ENCODE measurements at regions not wholly inside any gene's neighbourhood (a gene's known extent, or its start where the extent isn't known, plus 50 kb on each side); places are given as distances from the start of the nearest gene placed in this dataset.

DNA sequence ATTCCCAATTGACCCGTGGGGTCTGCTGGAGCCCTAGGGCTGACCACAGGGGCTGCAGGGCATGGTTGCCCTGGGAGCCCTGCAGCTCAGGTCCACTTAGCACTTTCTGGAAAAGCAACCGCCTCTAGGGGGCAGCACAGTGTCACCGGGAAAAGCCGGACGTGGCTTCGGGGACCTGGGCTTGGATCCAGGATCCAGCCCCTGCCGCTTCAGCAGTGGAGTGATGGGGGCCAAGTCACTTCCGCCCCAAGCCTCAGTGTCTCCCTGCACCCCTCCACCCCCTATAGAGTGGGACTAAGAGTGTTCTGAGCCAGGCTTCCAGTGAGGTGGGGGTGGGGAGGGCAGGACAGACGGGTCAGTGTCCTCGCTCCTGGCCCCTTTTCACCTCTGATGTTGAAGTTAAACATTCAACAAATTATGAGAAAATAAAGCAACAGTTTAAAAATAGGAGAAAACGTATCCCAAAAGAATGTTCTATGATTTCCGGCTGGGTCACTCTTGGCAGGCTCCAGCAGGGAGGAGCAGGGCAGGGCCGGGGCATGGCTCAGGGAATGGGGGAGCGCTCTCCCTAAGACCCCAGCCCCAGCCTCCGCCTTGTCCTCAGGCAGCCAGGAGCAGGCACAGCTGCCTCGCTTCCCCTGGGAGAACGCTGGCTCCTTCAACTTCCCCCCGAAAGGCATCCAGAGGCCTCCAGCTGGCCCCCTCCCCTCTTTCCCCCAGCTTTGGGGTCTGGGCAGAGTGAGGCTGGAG lies 96.5 kb upstream of the FGF3 start:
- 0 out of 2 replicates have a peak, but pooled peaks cover 8% of the 10 kb centered on the region for H4K20me1 ChIP-seq (ENCODE audit: insufficient read depth, low read length)
- H3K79me2 ChIP-seq (ENCODE audit: insufficient read depth, low read length): no peaks in the 10 kb centered on the region
- 14% methylated on average over 6 of the region's 18 CpGs for WGBS (ENCODE audit: low lambda C conversion rate)
- no TSS peak for BruUV-seq (replicated peaks)
- in situ Hi-C loops (cut with HindIII; ENCODE audit: extremely low pct_ligation_motif_present, low pct_unique_long_range_greater_than_20kb) (no loop called here), intact Hi-C loops (cut with micrococcal nuclease; ENCODE audit: unreplicated experiment) (loop anchor here (1.0 kb wide), 1 partner anchor 276 kb away; no protein-coding TSS in a partner anchor)
- DNase-seq (ENCODE audit: low spot score): peak; percentile 41
- H3K4me2 ChIP-seq (ENCODE audit: low read depth, low read length): no peak overlapping the region
- H3K9me3 ChIP-seq (ENCODE audit: low read length): no peaks in the 10 kb centered on the region
- H3K4me3 ChIP-seq (replicated peaks in 1 of 3; ENCODE audit: insufficient read depth in 1 of 3, low read depth in 2 of 3, low read length in 3 of 3): no peak overlapping the region
- H3K9ac ChIP-seq (ENCODE audit: insufficient read depth, low read depth, low read length): no peak overlapping the region
- H3K27me3 ChIP-seq (ENCODE audit: control insufficient read depth in 1 of 2, insufficient read depth in 2 of 2, low read length in 2 of 2): peaks cover 1 to 23% of the 10 kb centered on the region in 2 experiments; a peak in 4 of 5 replicates
- no peaks in the 10 kb centered on the region for H3K4me1 ChIP-seq (ENCODE audit: insufficient read depth, low read length)
- no peak overlapping the region for H2AFZ ChIP-seq (ENCODE audit: low read length)
- no peaks in the 10 kb centered on the region for H3K36me3 ChIP-seq (replicated peaks in 1 of 2; ENCODE audit: control insufficient read depth in 1 of 2, insufficient read depth in 2 of 2, low read length in 2 of 2)
- FAIRE-seq: no peak
- no peak overlapping the region for H3K27ac ChIP-seq (ENCODE audit: extremely low read length, insufficient read depth, low read length)
- POLR2A ChIA-PET: no interaction called here
- CTCF ChIA-PET (ENCODE audit: low intra/inter-chr PET ratio, low total read pairs): interaction anchor here (0.8 to 2.2 kb wide), 4 partner anchors 167 to 280 kb away, joined by 4 to 11 read pairs (median 6); no protein-coding TSS in a partner anchor
- ATAC-seq: peak; percentile 59
- TF ChIP-seq KDM5A (IDR thresholded peaks at IDR 0.05; ENCODE audit: borderline replicate concordance, low read length) (no peak), SMC3 (IDR thresholded peaks at IDR 0.05; ENCODE audit: low read length) (peak; percentile 40; the same call in 1 of the 2 replicates), ZNF616 (CRISPR knock-in tag; IDR thresholded peaks at IDR 0.05; ENCODE audit: low read depth) (no peak), ZNF367 (CRISPR knock-in tag; IDR thresholded peaks at IDR 0.05; ENCODE audit: borderline replicate concordance) (no peak), RNF2 (conservative IDR thresholded peaks at IDR 0.05; ENCODE audit: low read depth) (no peak), XRCC5 (optimal IDR thresholded peaks at IDR 0.05; ENCODE audit: low read length) (peak; percentile 42), POLR2A (IDR thresholded peaks at IDR 0.05; ENCODE audit: insufficient read depth in 1 of 2, low read depth in 2 of 2, low read length in 2 of 2) (no peak), MEIS2 (CRISPR knock-in tag; IDR thresholded peaks at IDR 0.05) (no peak), FOXM1 (CRISPR knock-in tag; IDR thresholded peaks at IDR 0.05) (no peak), ZNF572 (CRISPR knock-in tag; IDR thresholded peaks at IDR 0.05) (peak; percentile 61; the same call in 1 of the 2 replicates), ZBTB7B (CRISPR knock-in tag; IDR thresholded peaks at IDR 0.05) (no peak), GPN1 (CRISPR knock-in tag; IDR thresholded peaks at IDR 0.05; ENCODE audit: borderline replicate concordance) (no peak)
- TF ChIP-seq, protein P1, sequence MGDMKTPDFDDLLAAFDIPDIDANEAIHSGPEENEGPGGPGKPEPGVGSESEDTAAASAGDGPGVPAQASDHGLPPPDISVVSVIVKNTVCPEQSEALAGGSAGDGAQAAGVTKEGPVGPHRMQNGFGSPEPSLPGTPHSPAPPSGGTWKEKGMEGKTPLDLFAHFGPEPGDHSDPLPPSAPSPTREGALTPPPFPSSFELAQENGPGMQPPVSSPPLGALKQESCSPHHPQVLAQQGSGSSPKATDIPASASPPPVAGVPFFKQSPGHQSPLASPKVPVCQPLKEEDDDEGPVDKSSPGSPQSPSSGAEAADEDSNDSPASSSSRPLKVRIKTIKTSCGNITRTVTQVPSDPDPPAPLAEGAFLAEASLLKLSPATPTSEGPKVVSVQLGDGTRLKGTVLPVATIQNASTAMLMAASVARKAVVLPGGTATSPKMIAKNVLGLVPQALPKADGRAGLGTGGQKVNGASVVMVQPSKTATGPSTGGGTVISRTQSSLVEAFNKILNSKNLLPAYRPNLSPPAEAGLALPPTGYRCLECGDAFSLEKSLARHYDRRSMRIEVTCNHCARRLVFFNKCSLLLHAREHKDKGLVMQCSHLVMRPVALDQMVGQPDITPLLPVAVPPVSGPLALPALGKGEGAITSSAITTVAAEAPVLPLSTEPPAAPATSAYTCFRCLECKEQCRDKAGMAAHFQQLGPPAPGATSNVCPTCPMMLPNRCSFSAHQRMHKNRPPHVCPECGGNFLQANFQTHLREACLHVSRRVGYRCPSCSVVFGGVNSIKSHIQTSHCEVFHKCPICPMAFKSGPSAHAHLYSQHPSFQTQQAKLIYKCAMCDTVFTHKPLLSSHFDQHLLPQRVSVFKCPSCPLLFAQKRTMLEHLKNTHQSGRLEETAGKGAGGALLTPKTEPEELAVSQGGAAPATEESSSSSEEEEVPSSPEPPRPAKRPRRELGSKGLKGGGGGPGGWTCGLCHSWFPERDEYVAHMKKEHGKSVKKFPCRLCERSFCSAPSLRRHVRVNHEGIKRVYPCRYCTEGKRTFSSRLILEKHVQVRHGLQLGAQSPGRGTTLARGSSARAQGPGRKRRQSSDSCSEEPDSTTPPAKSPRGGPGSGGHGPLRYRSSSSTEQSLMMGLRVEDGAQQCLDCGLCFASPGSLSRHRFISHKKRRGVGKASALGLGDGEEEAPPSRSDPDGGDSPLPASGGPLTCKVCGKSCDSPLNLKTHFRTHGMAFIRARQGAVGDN (CRISPR knock-in tag; IDR thresholded peaks at IDR 0.05): peak; percentile 23; the same call in 1 of the 2 replicates
- TF ChIP-seq, protein P2, sequence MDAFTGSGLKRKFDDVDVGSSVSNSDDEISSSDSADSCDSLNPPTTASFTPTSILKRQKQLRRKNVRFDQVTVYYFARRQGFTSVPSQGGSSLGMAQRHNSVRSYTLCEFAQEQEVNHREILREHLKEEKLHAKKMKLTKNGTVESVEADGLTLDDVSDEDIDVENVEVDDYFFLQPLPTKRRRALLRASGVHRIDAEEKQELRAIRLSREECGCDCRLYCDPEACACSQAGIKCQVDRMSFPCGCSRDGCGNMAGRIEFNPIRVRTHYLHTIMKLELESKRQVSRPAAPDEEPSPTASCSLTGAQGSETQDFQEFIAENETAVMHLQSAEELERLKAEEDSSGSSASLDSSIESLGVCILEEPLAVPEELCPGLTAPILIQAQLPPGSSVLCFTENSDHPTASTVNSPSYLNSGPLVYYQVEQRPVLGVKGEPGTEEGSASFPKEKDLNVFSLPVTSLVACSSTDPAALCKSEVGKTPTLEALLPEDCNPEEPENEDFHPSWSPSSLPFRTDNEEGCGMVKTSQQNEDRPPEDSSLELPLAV (CRISPR knock-in tag; conservative IDR thresholded peaks at IDR 0.05; ENCODE audit: low read depth): no peak
- TF ChIP-seq, protein P3, sequence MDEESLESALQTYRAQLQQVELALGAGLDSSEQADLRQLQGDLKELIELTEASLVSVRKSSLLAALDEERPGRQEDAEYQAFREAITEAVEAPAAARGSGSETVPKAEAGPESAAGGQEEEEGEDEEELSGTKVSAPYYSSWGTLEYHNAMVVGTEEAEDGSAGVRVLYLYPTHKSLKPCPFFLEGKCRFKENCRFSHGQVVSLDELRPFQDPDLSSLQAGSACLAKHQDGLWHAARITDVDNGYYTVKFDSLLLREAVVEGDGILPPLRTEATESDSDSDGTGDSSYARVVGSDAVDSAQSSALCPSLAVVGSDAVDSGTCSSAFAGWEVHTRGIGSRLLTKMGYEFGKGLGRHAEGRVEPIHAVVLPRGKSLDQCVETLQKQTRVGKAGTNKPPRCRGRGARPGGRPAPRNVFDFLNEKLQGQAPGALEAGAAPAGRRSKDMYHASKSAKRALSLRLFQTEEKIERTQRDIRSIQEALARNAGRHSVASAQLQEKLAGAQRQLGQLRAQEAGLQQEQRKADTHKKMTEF (CRISPR knock-in tag; IDR thresholded peaks at IDR 0.05): no peak

All from HepG2 (cell line).